Cardiac fibroblast (primary cell): ENCODE measurements at regions not wholly inside any gene's neighbourhood (a gene's known extent, or its start where the extent isn't known, plus 50 kb on each side); places are given as distances from the start of the nearest gene placed in this dataset.
"Not testable (repeated sequence)": the region's sequence is repeated elsewhere in the genome, so short reads cannot be mapped to it uniquely, and the experiment has no call there.

ENCODE experiments used
- DNase-seq, 2 donors: peaks; one replicate each; pipeline versions ENCODE4 v3.0.0 to v3.0.0-alpha.2; 2010; ENCODE audit warnings: low read depth in 2 of 2
- H3K4me3 ChIP-seq, 2 donors: replicated peaks in 1 of 2; 1 replicate in 1 of 2; 2 replicates in 1 of 2; pipeline ENCODE4 v1.5.1; 2011; ENCODE audit warnings: low read depth in 2 of 2, low read length in 2 of 2, mild to moderate bottlenecking in 2 of 2, moderate library complexity in 1 of 2
- CTCF ChIP-seq: IDR thresholded peaks from one replicate; pipeline ENCODE4 v1.5.1; 2011; ENCODE audit warnings: low read depth, mild to moderate bottlenecking, low read length, inconsistent platforms

DNA sequence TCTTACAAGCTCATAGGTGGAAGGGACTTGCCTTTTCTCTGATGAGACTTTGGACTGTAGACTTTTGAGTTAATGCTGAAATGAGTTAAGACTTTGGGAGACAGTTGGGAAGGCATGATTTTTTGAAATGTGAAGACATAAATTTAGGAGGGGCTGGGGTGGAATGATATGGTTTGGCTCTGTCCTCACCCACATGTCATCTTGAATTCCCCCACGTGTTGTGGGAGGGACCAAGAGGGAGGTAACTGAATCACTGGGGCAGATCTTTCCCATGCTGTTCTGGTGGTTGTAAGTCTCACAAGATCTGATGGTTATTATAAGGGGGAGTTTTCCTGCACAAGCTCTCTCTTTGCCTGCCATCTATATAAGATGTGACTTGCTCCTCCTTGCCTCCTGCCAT, 777.9 kb downstream of the CENPC start:
- H3K4me3 ChIP-seq = no peak overlapping the region
- no peak for DNase-seq
- no peak for TF ChIP-seq CTCF

DNA sequence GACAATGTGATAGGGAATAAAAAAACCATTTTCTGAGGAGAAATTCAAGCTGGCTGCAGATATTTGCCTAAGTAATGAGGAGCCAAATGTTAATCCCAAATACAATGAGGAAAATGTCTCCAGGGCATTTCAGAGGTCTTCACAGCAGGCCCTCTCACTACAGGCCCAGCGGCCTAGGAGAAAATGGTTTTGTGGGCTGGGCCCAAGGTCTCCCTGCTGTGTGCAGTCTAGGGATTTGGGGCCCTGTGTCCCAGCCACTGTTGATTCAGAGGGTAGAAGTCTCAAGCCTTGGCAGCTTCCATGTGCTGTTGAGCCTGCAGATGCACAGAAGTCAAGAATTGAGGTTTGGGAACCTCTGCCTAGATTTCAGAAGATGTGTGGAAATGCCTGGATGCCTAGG, 778.7 kb downstream of the CENPC start:
- DNase-seq = no peak
- TF ChIP-seq CTCF = no peak
- no peak overlapping the region for H3K4me3 ChIP-seq

DNA sequence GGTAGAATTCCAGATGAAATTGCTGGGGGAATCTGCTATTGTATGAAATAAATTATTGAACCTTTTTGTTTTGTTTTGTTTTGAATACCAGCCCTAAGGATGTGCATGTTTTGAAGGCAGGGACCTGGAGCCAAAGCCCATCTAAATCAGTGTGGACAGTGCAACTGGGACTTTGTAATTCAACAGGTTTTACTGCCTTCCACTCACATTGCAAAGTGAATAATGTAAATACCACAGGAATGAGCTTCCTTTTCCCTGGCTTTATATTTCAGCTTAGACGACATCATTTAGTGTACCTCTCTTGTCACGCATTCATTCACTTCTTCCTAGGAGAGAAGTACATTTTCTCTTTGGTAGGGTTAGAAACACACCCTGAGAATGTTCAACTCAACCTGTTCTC, 795.0 kb downstream of the CENPC start:
- no peak for DNase-seq
- no peak for TF ChIP-seq CTCF

DNA sequence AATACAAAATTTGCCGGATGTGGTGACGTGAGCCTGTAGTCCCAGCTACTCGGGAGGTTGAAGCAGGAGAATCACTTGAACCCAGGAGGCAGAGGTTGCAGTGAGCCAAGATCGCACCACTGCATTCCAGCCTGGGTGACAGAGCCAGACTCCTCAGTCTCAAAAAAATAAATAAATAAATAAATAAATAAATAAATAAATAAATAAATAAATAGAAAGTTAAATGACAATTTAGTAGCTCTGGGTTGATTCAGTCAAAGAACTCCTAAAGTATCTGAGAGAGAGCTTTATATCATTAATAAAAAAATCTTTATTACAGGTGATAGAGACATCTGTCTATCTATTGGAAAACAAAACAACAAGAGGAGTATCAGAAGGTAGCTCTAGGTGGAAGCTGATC, 798.4 kb downstream of the CENPC start:
- DNase-seq, H3K4me3 ChIP-seq: not testable (repeated sequence)

More for the DNA sequence above, 795.0 kb downstream of the CENPC start:
- no peak overlapping the region for H3K4me3 ChIP-seq

DNA sequence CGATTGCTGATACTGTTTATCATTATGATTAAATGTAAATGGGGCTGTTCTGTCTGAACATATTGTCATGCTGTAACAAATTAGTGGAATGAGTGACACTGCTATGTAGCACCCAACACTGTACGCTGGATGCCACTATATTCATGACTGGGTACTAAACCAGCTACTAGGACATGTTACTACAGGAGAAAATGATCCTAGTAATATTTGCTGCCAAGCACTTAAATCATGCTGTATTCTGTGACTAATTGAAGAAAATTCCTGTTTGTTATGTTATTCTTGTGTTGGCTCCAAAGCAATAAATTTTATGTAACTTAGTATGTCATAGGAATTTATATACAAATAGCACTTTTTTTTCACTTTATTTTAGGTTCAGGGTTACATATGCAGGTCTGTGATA, 804.2 kb downstream of the CENPC start:
- no peak overlapping the region for H3K4me3 ChIP-seq
- no peak for TF ChIP-seq CTCF
- DNase-seq = peak in 1 of 2 donors; percentile 32

- H3K4me3 ChIP-seq = no peak overlapping the region
- no peak for DNase-seq
- TF ChIP-seq CTCF = no peak
Observed at GRCh38 chr4:66736606-66737005, 808.7 kb downstream of the CENPC start.

GRCh38 chr4:66728280-66728679, 817.0 kb downstream of the CENPC start:
- no peak overlapping the region for H3K4me3 ChIP-seq
- TF ChIP-seq CTCF = no peak
- DNase-seq = no peak

DNA sequence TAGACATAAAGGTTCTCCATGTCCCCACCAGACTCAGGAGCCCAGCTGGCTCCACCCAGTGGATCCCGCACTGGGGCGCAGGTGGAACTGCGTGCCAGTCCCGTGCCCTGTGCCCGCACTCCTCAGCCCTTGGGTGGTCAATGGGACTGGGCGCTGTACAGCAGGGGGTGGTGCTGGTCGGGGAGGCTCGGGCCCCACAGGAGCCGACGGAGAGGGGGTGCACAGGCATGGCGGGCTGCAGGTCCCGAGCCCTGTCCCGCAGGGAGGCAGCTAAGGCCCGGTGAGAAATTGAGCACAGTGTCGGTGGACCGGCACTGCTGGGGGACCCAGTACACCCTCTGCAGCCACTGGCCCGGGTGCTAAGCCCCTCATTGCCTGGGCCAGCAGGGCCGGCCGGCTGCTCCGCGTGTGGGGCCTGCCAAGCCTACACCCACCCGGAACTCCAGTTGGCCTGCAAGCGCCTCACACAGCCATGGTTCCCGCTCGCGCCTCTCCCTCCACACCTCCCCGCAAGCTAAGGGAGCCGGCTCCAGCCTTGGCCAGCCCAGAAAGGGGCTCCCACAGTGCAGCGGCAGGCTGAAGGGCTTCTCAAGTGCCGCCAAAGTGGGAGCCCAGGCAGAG, 832.9 kb downstream of the CENPC start:
- H3K4me3 ChIP-seq, DNase-seq: not testable (repeated sequence)
